Astrocyte (in vitro differentiated cells and primary cell): ENCODE measurements at regions not wholly inside any gene's neighbourhood (a gene's known extent, or its start where the extent isn't known, plus 50 kb on each side); places are given as distances from the start of the nearest gene placed in this dataset.

ENCODE experiments used
- EZH2 ChIP-seq: IDR thresholded peaks from 2 replicates; pipeline ENCODE4 v1.6.1; 2012; ENCODE audit warnings: mild to moderate bottlenecking, low read length, inconsistent platforms; ENCODE audit not compliant: insufficient read depth
- TF ChIP-seq, protein P1 (sequence below): IDR thresholded peaks from 2 replicates; pipeline ENCODE4 v1.5.1; 2011; ENCODE audit warnings: low read depth, mild to moderate bottlenecking, inconsistent platforms, low read length, moderate library complexity; ENCODE audit not compliant: insufficient read depth

- TF ChIP-seq, protein P1, sequence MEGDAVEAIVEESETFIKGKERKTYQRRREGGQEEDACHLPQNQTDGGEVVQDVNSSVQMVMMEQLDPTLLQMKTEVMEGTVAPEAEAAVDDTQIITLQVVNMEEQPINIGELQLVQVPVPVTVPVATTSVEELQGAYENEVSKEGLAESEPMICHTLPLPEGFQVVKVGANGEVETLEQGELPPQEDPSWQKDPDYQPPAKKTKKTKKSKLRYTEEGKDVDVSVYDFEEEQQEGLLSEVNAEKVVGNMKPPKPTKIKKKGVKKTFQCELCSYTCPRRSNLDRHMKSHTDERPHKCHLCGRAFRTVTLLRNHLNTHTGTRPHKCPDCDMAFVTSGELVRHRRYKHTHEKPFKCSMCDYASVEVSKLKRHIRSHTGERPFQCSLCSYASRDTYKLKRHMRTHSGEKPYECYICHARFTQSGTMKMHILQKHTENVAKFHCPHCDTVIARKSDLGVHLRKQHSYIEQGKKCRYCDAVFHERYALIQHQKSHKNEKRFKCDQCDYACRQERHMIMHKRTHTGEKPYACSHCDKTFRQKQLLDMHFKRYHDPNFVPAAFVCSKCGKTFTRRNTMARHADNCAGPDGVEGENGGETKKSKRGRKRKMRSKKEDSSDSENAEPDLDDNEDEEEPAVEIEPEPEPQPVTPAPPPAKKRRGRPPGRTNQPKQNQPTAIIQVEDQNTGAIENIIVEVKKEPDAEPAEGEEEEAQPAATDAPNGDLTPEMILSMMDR: no peak
- no peak for TF ChIP-seq EZH2
These were observed 251.9 kb downstream of the EPM2A start for GRCh38 chr6:145483191-145483996.
